SK-N-SH (cell line): ENCODE measurements at regions not wholly inside any gene's neighbourhood (a gene's known extent, or its start where the extent isn't known, plus 50 kb on each side); places are given as distances from the start of the nearest gene placed in this dataset.

ENCODE experiments used
- CTCF ChIA-PET: fragments of 300-600, 350-600 bp; formaldehyde crosslinking; extraction: SDS; loops from one replicate; lab custom pipeline; 2021; lab: Yijun Ruan, JAX
- POLR2A ChIA-PET: fragments of 350-600 bp; sonication (Branson Sonifier 250); formaldehyde crosslinking; extraction: SDS; loops from one replicate; lab custom pipeline; 2020; ENCODE audit warnings: antibody characterized with exemption, inconsistent platforms; lab: Yijun Ruan, JAX
- DNase-seq: peaks from one replicate; pipeline ENCODE4 v3.0.0; 2012
- H2AFZ ChIP-seq: fragments of 200-600 bp; sonication (generic); 2 replicates; pipeline ENCODE4 v1.8.1; 2016; ENCODE audit warnings: antibody characterized with exemption, mild to moderate bottlenecking, low read depth
- H3F3A ChIP-seq: fragments of 200-600 bp; sonication (generic); replicated peaks from 2 replicates; pipeline ENCODE3; 2016; ENCODE audit warnings: antibody characterized with exemption, mild to moderate bottlenecking; ENCODE audit not compliant: insufficient read depth
- H3K27ac ChIP-seq, 2 experiments: fragments of 200-500 bp in 1 of 2; fragments of 200-600 bp in 1 of 2; sonication (Bioruptor generic) in 1 of 2; sonication (generic), shearing (Covaris generic) in 1 of 2; 2 replicates each; pipeline versions ENCODE4 v1.5.1 to v1.6.1; 2014 to 2016; ENCODE audit warnings: low read depth in 2 of 2, inconsistent platforms in 1 of 2, low read length in 1 of 2, mild to moderate bottlenecking in 1 of 2, mixed read lengths in 1 of 2
- H3K27me3 ChIP-seq: fragments of 200-600 bp; sonication (generic), shearing (Covaris generic); 2 replicates; pipeline ENCODE4 v1.6.1; 2016; ENCODE audit warnings: mixed run types; ENCODE audit not compliant: insufficient read depth
- H3K36me3 ChIP-seq, 2 experiments: fragments of 200-500 bp in 1 of 2; fragments of 200-600 bp in 1 of 2; sonication (Bioruptor generic) in 1 of 2; sonication (generic) in 1 of 2; replicated peaks in 1 of 2; 2 replicates each; pipeline versions ENCODE3 to v1.5.1; 2014 to 2016; ENCODE audit warnings: low read length in 1 of 2, mild to moderate bottlenecking in 1 of 2; ENCODE audit not compliant: insufficient read depth in 2 of 2, control insufficient read depth in 1 of 2
- H3K4me1 ChIP-seq, 2 experiments: fragments of 200-500 bp in 1 of 2; fragments of 200-600 bp in 1 of 2; sonication (Bioruptor generic) in 1 of 2; sonication (generic), shearing (Covaris generic) in 1 of 2; 2 replicates each; pipeline versions ENCODE4 v1.5.1 to v1.6.1; 2014 to 2016; ENCODE audit warnings: low read depth in 1 of 2, low read length in 1 of 2, mixed run types in 1 of 2; ENCODE audit not compliant: insufficient read depth in 2 of 2, control insufficient read depth in 1 of 2
- H3K4me2 ChIP-seq: fragments of 200-600 bp; sonication (generic), shearing (Covaris generic); 2 replicates; pipeline ENCODE4 v1.6.1; 2017; ENCODE audit warnings: mixed run types
- H3K4me3 ChIP-seq, 2 experiments: fragments of 200-500 bp in 1 of 2; fragments of 200-600 bp in 1 of 2; sonication (Bioruptor generic) in 1 of 2; sonication (generic), shearing (Covaris generic) in 1 of 2; 2 replicates each; pipeline versions ENCODE4 v1.5.1 to v1.8.1; 2014 to 2016; ENCODE audit warnings: low read depth in 2 of 2, inconsistent platforms in 1 of 2, low read length in 1 of 2, mild to moderate bottlenecking in 1 of 2, mixed read lengths in 1 of 2, moderate library complexity in 1 of 2
- H3K79me2 ChIP-seq: fragments of 200-600 bp; sonication (generic); 2 replicates; pipeline ENCODE4 v1.8.1; 2017; ENCODE audit warnings: mild to moderate bottlenecking; ENCODE audit not compliant: insufficient read depth
- H3K9ac ChIP-seq: fragments of 200-600 bp; sonication (generic); 2 replicates; pipeline ENCODE4 v1.6.1; 2017; ENCODE audit warnings: mixed run types
- H3K9me2 ChIP-seq: fragments of 200-600 bp; sonication (generic); 2 replicates; pipeline ENCODE4 v1.6.1; 2017; ENCODE audit warnings: mixed run types
- H3K9me3 ChIP-seq: fragments of 200-600 bp; sonication (generic); 2 replicates; pipeline ENCODE4 v1.6.1; 2017; ENCODE audit warnings: mixed run types, mild to moderate bottlenecking, moderate library complexity
- H4K20me1 ChIP-seq: fragments of 200-600 bp; sonication (generic); 2 replicates; pipeline ENCODE4 v1.6.1; 2017; ENCODE audit warnings: mild to moderate bottlenecking, mixed run types; ENCODE audit not compliant: insufficient read depth
- EP300 ChIP-seq, 2 experiments: IDR thresholded peaks; 2 replicates each; pipeline versions ENCODE4 v1.4.0 to v1.6.1; 2012; ENCODE audit warnings: borderline replicate concordance in 1 of 2, low read depth in 1 of 2, low read length in 1 of 2
- EZH2phosphoT487 ChIP-seq: fragments of 200-600 bp; sonication (generic); IDR thresholded peaks from 2 replicates; pipeline ENCODE4 v1.6.1; 2017; ENCODE audit warnings: low read depth, mixed run types, mild to moderate bottlenecking, antibody characterized with exemption, moderate library complexity, borderline replicate concordance
- FOXM1 ChIP-seq: IDR thresholded peaks from 2 replicates; pipeline ENCODE4 v1.4.0; 2012; ENCODE audit warnings: low read depth, mild to moderate bottlenecking
- GATA2 ChIP-seq: sonication (generic); formaldehyde crosslinking; IDR thresholded peaks from 2 replicates; pipeline ENCODE4 v1.5.0; 2020; ENCODE audit warnings: mild to moderate bottlenecking, missing genetic modification reagents
- JUND ChIP-seq: IDR thresholded peaks from 2 replicates; pipeline ENCODE4 v1.4.0; 2012
- MEF2A ChIP-seq: IDR thresholded peaks from 2 replicates; pipeline ENCODE4 v1.4.0; 2012; ENCODE audit warnings: low read depth, borderline replicate concordance
- MXI1 ChIP-seq: IDR thresholded peaks from 2 replicates; pipeline ENCODE4 v1.6.1; 2012; ENCODE audit warnings: mild to moderate bottlenecking, low read depth, low read length, improper control_type of control experiment
- NFIC ChIP-seq: IDR thresholded peaks from 2 replicates; pipeline ENCODE4 v1.4.0; 2012; ENCODE audit warnings: borderline replicate concordance
- NRF1 ChIP-seq: IDR thresholded peaks from 2 replicates; pipeline ENCODE4 v1.6.1; 2012; ENCODE audit warnings: low read depth, mild to moderate bottlenecking, low read length
- POLR2AphosphoS5 ChIP-seq: IDR thresholded peaks from 2 replicates; pipeline ENCODE4 v1.6.1; 2012; ENCODE audit warnings: low read depth, low read length
- RXRA ChIP-seq: IDR thresholded peaks from 2 replicates; pipeline ENCODE4 v1.4.0; 2012; ENCODE audit warnings: low read depth, mild to moderate bottlenecking, borderline replicate concordance
- SIN3A ChIP-seq: IDR thresholded peaks from 2 replicates; pipeline ENCODE4 v1.6.1; 2012; ENCODE audit warnings: low read depth, mild to moderate bottlenecking, low read length, moderate library complexity, borderline replicate concordance
- TAF1 ChIP-seq: IDR thresholded peaks from 2 replicates; pipeline ENCODE4 v1.6.1; 2012; ENCODE audit warnings: low read depth, mild to moderate bottlenecking, low read length, moderate library complexity, borderline replicate concordance
- TCF12 ChIP-seq: IDR thresholded peaks from 2 replicates; pipeline ENCODE4 v1.4.0; 2012
- TEAD4 ChIP-seq: IDR thresholded peaks from 2 replicates; pipeline ENCODE4 v1.4.0; 2012; ENCODE audit warnings: mild to moderate bottlenecking, borderline replicate concordance; ENCODE audit not compliant: insufficient read depth
- YY1 ChIP-seq: IDR thresholded peaks from 2 replicates; pipeline ENCODE4 v1.4.0; 2012; ENCODE audit warnings: low read depth, mild to moderate bottlenecking
- WGBS: methylation state at CpG from one replicate; pipeline ENCODE4 v1.1.6; 2017; ENCODE audit warnings: low lambda C conversion rate; 5-methylcytosine and 5-hydroxymethylcytosine counted together
- TF ChIP-seq, protein P1 (sequence below): fragments of 150-350 bp; IDR thresholded peaks from 2 replicates; pipeline ENCODE4 v1.6.1; 2017; ENCODE audit warnings: antibody characterized with exemption, low read length, low read depth, borderline replicate concordance
- TF ChIP-seq, protein P2 (sequence below): IDR thresholded peaks from 2 replicates; pipeline ENCODE4 v1.4.0; 2012; ENCODE audit warnings: low read depth, borderline replicate concordance
- TF ChIP-seq, protein P3 (sequence below): fragments of 200-600 bp; sonication (generic); IDR thresholded peaks from 2 replicates; pipeline ENCODE4 v1.6.1; 2017; ENCODE audit warnings: antibody characterized with exemption, mild to moderate bottlenecking, moderate library complexity
- TF ChIP-seq, protein P4 (sequence below): IDR thresholded peaks from 2 replicates; pipeline ENCODE4; 2012
- TF ChIP-seq, protein P5 (sequence below): IDR thresholded peaks from 2 replicates; pipeline ENCODE4 v1.4.0; 2012; ENCODE audit warnings: low read depth

DNA sequence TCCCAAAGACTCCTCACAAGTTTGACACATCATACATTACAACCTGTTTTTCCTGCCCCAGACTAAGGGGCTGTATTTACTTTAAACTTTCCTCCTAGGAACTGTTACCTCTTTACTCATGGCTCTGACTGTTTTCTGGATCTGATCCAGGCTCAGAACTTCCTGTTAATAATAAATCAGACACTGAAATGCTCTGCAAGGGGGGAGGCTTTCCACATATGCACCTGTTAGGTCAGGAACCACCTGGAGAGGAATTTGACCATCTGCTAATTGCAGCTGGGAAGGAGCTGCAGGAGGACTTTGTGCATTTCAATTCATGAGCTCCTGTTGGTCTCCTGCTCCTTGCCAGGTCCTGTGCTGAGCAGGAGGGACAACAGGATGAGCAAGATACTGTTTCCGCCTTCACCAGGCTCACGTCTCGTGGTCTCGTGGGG is 476.9 kb upstream of the CDH5 start (continued):
- TF ChIP-seq, protein P1, sequence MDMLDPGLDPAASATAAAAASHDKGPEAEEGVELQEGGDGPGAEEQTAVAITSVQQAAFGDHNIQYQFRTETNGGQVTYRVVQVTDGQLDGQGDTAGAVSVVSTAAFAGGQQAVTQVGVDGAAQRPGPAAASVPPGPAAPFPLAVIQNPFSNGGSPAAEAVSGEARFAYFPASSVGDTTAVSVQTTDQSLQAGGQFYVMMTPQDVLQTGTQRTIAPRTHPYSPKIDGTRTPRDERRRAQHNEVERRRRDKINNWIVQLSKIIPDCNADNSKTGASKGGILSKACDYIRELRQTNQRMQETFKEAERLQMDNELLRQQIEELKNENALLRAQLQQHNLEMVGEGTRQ: no peak
- no peak for TF ChIP-seq SIN3A
- TF ChIP-seq, protein P2, sequence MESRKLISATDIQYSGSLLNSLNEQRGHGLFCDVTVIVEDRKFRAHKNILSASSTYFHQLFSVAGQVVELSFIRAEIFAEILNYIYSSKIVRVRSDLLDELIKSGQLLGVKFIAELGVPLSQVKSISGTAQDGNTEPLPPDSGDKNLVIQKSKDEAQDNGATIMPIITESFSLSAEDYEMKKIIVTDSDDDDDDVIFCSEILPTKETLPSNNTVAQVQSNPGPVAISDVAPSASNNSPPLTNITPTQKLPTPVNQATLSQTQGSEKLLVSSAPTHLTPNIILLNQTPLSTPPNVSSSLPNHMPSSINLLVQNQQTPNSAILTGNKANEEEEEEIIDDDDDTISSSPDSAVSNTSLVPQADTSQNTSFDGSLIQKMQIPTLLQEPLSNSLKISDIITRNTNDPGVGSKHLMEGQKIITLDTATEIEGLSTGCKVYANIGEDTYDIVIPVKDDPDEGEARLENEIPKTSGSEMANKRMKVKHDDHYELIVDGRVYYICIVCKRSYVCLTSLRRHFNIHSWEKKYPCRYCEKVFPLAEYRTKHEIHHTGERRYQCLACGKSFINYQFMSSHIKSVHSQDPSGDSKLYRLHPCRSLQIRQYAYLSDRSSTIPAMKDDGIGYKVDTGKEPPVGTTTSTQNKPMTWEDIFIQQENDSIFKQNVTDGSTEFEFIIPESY: no peak
- no peak for TF ChIP-seq NRF1
- no peak for TF ChIP-seq TAF1
- no peak for TF ChIP-seq FOXM1

DNA sequence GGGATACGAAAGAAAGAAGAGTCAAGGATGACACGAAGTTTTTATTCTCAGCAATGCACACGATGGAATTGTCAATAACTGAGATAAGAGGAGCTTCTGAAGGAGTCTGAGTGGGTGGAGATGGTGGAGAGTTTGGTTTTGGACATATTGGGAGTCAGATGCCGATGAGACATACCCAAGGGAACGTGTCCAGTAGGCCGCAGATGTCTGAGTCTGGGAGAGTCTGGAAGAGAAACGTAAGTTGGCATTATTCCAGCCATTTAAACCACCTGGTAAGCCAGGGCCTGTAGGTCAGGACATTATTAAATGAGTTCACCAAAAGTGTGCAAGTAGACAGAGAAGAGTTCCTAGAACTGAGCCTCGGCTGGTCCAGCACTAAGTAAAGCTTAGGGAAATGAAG is 478.3 kb upstream of the CDH5 start:
- H3K36me3 ChIP-seq: no peaks in the 10 kb centered on the region
- H3K4me3 ChIP-seq: no peak overlapping the region
- no peaks in the 10 kb centered on the region for H3K4me1 ChIP-seq
- CTCF ChIA-PET: interaction anchor here (1.0 kb wide), 1 partner anchor 20 kb away, joined by 3 read pairs; no protein-coding TSS in a partner anchor
- POLR2A ChIA-PET: no interaction called here
- WGBS: 72% methylated on average over 8 of the region's 8 CpGs
- no peak overlapping the region for H2AFZ ChIP-seq
- no peak for TF ChIP-seq JUND
- TF ChIP-seq YY1: no peak
- TF ChIP-seq, protein P3, sequence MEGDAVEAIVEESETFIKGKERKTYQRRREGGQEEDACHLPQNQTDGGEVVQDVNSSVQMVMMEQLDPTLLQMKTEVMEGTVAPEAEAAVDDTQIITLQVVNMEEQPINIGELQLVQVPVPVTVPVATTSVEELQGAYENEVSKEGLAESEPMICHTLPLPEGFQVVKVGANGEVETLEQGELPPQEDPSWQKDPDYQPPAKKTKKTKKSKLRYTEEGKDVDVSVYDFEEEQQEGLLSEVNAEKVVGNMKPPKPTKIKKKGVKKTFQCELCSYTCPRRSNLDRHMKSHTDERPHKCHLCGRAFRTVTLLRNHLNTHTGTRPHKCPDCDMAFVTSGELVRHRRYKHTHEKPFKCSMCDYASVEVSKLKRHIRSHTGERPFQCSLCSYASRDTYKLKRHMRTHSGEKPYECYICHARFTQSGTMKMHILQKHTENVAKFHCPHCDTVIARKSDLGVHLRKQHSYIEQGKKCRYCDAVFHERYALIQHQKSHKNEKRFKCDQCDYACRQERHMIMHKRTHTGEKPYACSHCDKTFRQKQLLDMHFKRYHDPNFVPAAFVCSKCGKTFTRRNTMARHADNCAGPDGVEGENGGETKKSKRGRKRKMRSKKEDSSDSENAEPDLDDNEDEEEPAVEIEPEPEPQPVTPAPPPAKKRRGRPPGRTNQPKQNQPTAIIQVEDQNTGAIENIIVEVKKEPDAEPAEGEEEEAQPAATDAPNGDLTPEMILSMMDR: no peak
- no peak for TF ChIP-seq RXRA
- TF ChIP-seq, protein P4, sequence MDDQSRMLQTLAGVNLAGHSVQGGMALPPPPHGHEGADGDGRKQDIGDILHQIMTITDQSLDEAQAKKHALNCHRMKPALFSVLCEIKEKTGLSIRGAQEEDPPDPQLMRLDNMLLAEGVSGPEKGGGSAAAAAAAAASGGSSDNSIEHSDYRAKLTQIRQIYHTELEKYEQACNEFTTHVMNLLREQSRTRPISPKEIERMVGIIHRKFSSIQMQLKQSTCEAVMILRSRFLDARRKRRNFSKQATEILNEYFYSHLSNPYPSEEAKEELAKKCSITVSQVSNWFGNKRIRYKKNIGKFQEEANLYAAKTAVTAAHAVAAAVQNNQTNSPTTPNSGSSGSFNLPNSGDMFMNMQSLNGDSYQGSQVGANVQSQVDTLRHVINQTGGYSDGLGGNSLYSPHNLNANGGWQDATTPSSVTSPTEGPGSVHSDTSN: no peak
- no peak for TF ChIP-seq EP300 (IDR thresholded peaks at IDR 0.05; ENCODE audit: borderline replicate concordance in 1 of 2, low read depth in 1 of 2, low read length in 1 of 2)
- no peak for TF ChIP-seq POLR2AphosphoS5
- no peak for TF ChIP-seq EZH2phosphoT487
- TF ChIP-seq, protein P1: no peak
- TF ChIP-seq TAF1: no peak
- no peak for TF ChIP-seq SIN3A
- TF ChIP-seq, protein P5, sequence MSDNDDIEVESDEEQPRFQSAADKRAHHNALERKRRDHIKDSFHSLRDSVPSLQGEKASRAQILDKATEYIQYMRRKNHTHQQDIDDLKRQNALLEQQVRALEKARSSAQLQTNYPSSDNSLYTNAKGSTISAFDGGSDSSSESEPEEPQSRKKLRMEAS: no peak
- no peak for TF ChIP-seq TEAD4
- TF ChIP-seq GATA2 (CRISPR knock-in tag): no peak
- TF ChIP-seq MXI1: no peak
- TF ChIP-seq, protein P2: no peak
- TF ChIP-seq MEF2A: no peak
- no peak for TF ChIP-seq NRF1
- TF ChIP-seq NFIC: no peak
- TF ChIP-seq TCF12: no peak
- no peaks in the 10 kb centered on the region for H3K27me3 ChIP-seq
- no peak overlapping the region for H3K4me2 ChIP-seq
- H3K9me3 ChIP-seq: no peaks in the 10 kb centered on the region
- H3K27ac ChIP-seq: no peak overlapping the region
- H3F3A ChIP-seq: no peaks in the 10 kb centered on the region
- no peak overlapping the region for H3K9ac ChIP-seq
- DNase-seq: no peak
- no peaks in the 10 kb centered on the region for H4K20me1 ChIP-seq
- H3K79me2 ChIP-seq: no peaks in the 10 kb centered on the region
- no peaks in the 10 kb centered on the region for H3K9me2 ChIP-seq
